ENCODE measurements at regions not wholly inside any gene's neighbourhood (a gene's known extent, or its start where the extent isn't known, plus 50 kb on each side); places are given as distances from the start of the nearest gene placed in this dataset.

DNA sequence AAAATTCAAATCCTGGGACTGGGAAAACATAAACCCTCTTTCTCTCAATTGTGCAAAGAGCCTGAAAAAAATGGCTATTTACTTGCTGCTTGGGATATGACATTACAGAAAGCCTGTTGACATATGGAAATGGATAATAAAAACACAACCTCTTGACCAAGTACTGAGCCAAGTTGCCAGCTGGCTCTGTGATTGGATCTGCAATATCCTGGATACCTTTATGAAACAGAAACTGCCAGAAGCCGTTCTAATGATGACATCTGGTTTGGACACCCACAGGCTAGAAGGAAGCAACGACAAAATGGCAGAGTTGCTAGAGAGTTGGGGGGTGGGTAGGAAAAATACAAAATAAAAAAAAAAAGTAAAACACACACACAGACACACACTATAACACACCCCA is 481.4 kb downstream of the FAT4 start:
- TF ChIP-seq ZNF274 (IDR thresholded peaks at IDR 0.05; ENCODE audit: low read depth, low read length) (no peak), YY1 (IDR thresholded peaks at IDR 0.05; ENCODE audit: insufficient read depth, insufficient read length) (no peak)
